Ascending aorta (tissue), 2 donors: ENCODE measurements at regions not wholly inside any gene's neighbourhood (a gene's known extent, or its start where the extent isn't known, plus 50 kb on each side); places are given as distances from the start of the nearest gene placed in this dataset.

Experiments
- DNase-seq, 2 donors: peaks; one replicate each; pipeline ENCODE4 v3.0.0-alpha.2; 2019; ENCODE audit warnings: low spot score in 2 of 2
- H3K27ac ChIP-seq, 2 donors: fragments of 200-600 bp; sonication (generic); one replicate each; pipeline ENCODE4 v1.5.1; 2016 to 2017; ENCODE audit warnings: mild to moderate bottlenecking in 1 of 2
- H3K27me3 ChIP-seq: fragments of 200-600 bp; sonication (generic); one replicate; pipeline ENCODE4 v1.5.1; 2017
- H3K36me3 ChIP-seq, 2 donors: fragments of 200-600 bp; sonication (generic); one replicate each; pipeline ENCODE4 v1.5.1; 2016
- H3K4me1 ChIP-seq, 2 donors: fragments of 200-600 bp; sonication (generic); one replicate each; pipeline ENCODE4 v1.5.1; 2016 to 2017; ENCODE audit warnings: mild to moderate bottlenecking in 1 of 2
- H3K4me3 ChIP-seq, 2 donors: fragments of 200-600 bp; sonication (generic); one replicate each; pipeline ENCODE4 v1.5.1; 2016 to 2017; ENCODE audit warnings: mild to moderate bottlenecking in 1 of 2
- H3K9me3 ChIP-seq, 2 donors: fragments of 200-600 bp; sonication (generic); one replicate each; pipeline ENCODE4 v1.5.1; 2016
- intact Hi-C: fragments of 100-400 bp; cut with DNase I; formaldehyde crosslinking; loops from one replicate; pipeline ENCODE4 v1.15.1; 2023
- TF ChIP-seq, protein P1 (sequence below), 3 experiments: fragments of 200-600 bp in 2 of 3; fragments of 450-650 bp in 1 of 3; sonication (generic) in 2 of 3; IDR thresholded peaks; one replicate each; pipeline ENCODE4 v1.5.1; 2016 to 2019; ENCODE audit warnings: antibody characterized with exemption in 3 of 3, mild to moderate bottlenecking in 1 of 3, moderate library complexity in 1 of 3

DNA sequence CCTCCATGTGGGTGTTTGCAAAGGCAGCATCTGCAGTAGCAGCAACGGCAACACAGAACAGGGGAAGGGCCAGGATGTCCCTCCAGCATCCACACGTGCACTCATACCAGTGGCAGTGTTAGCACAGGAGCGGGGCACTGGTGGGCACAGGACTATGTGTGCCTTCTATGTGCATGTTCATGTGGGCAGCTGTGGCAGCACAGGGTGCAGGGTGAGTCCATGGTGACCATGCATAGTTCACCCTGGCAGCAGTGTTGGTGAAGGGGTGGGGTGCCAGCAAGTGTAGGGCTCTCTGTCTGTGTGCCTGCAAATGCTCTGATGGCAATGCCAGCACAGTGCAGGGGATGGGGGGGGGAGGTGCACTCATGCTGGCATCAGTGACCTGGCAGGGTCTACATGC is 222.1 kb upstream of the SOX14 start:
- H3K36me3 ChIP-seq, result no peaks in the 10 kb centered on the region
- TF ChIP-seq, protein P1, sequence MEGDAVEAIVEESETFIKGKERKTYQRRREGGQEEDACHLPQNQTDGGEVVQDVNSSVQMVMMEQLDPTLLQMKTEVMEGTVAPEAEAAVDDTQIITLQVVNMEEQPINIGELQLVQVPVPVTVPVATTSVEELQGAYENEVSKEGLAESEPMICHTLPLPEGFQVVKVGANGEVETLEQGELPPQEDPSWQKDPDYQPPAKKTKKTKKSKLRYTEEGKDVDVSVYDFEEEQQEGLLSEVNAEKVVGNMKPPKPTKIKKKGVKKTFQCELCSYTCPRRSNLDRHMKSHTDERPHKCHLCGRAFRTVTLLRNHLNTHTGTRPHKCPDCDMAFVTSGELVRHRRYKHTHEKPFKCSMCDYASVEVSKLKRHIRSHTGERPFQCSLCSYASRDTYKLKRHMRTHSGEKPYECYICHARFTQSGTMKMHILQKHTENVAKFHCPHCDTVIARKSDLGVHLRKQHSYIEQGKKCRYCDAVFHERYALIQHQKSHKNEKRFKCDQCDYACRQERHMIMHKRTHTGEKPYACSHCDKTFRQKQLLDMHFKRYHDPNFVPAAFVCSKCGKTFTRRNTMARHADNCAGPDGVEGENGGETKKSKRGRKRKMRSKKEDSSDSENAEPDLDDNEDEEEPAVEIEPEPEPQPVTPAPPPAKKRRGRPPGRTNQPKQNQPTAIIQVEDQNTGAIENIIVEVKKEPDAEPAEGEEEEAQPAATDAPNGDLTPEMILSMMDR (IDR thresholded peaks at IDR 0.05), result no peak
- no peaks in the 10 kb centered on the region for H3K4me1 ChIP-seq
- no peak for DNase-seq
- no peaks in the 10 kb centered on the region for H3K9me3 ChIP-seq
- H3K4me3 ChIP-seq, result no peak overlapping the region
- no peaks in the 10 kb centered on the region for H3K27me3 ChIP-seq
- intact Hi-C loops, result no loop called here
- H3K27ac ChIP-seq, result no peak overlapping the region

DNA sequence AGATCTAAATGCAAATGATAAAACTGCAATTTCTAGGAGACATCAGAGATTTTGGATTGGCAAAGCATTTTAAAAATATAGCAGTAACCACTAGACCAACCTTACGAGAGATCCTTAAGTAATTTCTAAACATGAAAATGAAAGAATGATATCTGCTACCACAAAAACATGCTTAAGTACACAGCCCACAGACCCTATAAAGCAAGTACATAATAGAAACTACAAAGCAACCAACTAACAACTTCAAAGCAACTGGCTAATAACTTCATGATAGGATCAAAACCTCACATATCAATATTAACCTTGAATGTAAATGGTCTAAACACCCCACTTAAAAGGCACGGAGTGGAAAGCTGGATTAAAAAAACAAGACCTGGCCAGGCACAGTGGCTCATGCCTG is 209.9 kb upstream of the SOX14 start:
- Histone ChIP-seq H3K36me3 (no peaks in the 10 kb centered on the region), H3K9me3 (no peaks in the 10 kb centered on the region), H3K4me3 (no peak overlapping the region), H3K27ac (no peak overlapping the region), H3K4me1 (no peaks in the 10 kb centered on the region), H3K27me3 (no peaks in the 10 kb centered on the region)
- TF ChIP-seq, protein P1 (IDR thresholded peaks at IDR 0.05), result no peak
- intact Hi-C loops, result no loop called here
- DNase-seq, result no peak

DNA sequence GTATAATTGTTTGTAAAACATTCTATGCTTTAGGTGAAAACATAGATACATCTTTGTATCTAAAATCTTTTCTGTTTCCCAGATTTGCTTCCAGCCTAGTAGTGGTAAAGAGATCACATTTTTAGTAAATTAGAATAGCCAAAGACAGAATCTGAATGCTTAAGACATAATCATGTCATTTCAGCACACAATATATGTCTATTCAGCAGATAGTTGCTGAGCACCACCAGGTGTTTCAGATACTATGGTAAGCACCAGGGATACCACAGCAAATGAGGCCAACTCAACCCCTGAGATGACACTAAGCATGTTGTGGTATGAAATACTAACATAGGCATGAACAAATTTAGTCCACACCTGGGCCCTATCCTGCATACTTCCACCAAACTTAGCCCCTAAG is 195.2 kb upstream of the SOX14 start:
- intact Hi-C loops, result no loop called here
- Histone ChIP-seq H3K27me3 (no peaks in the 10 kb centered on the region), H3K4me1 (no peaks in the 10 kb centered on the region), H3K27ac (no peak overlapping the region), H3K4me3 (no peak overlapping the region), H3K9me3 (no peaks in the 10 kb centered on the region), H3K36me3 (no peaks in the 10 kb centered on the region)
- TF ChIP-seq, protein P1 (IDR thresholded peaks at IDR 0.05), result no peak
- no peak for DNase-seq

DNA sequence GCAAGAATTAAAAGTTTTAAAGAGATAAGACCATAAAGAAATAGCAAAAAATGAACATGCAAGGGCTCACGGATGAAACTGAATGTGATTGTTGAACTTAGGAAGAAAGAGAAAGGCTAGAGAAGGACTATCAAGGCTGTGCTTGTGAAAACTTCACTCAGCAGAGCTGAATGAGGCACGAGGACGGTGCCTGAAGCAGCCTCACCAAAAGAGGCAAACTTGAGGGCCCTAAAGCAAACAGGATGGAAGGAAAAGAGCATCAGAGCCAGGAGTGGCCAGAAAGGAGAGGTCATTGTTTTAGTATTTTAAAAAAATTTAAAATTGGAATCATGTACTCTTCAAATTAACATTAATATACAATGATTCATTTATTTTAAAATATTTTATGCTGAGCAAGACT is 191.2 kb upstream of the SOX14 start:
- Histone ChIP-seq H3K27ac (no peak overlapping the region), H3K36me3 (no peaks in the 10 kb centered on the region), H3K4me3 (no peak overlapping the region), H3K4me1 (no peaks in the 10 kb centered on the region), H3K9me3 (no peaks in the 10 kb centered on the region), H3K27me3 (no peaks in the 10 kb centered on the region)
- TF ChIP-seq, protein P1 (IDR thresholded peaks at IDR 0.05), result no peak
- no peak for DNase-seq
- intact Hi-C loops, result no loop called here

DNA sequence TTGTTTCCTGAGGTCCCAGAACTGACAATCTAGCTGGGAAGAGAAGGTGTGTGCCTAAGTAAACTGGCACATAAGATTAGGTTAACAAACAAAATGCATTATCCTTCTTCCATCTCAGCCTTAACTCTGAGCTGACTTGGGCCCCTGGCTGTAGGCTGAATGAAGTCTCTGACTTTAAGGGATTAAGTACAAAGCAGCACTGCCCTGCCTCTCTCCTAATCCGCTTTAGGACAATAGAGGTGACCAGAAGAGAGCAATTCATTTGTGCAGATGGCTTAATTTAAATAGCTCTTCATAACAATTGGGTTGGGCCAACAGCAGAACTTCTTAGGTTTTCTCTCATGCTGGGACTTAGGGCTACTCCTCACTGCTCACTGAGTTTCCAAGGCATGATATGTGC is 181.6 kb upstream of the SOX14 start:
- TF ChIP-seq, protein P1 (IDR thresholded peaks at IDR 0.05), result no peak
- DNase-seq, result no peak
- intact Hi-C loops, result no loop called here
- H3K27ac ChIP-seq, result no peak overlapping the region
- H3K27me3 ChIP-seq, result no peaks in the 10 kb centered on the region
- H3K36me3 ChIP-seq, result no peaks in the 10 kb centered on the region
- no peaks in the 10 kb centered on the region for H3K9me3 ChIP-seq
- no peaks in the 10 kb centered on the region for H3K4me1 ChIP-seq
- no peak overlapping the region for H3K4me3 ChIP-seq

DNA sequence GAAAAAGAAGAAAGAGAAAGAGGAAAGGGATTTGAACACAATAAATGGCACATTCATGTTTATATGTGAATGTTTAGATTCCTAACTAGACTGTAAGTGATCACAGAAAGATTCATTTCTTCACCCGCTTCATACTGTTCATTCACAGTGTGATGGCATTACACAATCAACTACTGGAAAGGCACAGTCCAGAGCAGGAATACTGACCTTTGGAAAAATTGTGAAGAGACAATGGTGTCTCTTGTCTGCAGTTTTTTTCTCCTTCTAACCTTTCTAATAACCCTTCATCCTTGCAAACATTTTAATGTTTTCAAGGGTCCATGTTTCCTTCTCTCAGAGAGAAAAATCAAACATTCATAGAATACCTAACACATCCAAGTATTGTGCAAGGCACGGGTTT is 180.9 kb upstream of the SOX14 start:
- Histone ChIP-seq H3K27me3 (no peaks in the 10 kb centered on the region), H3K9me3 (no peaks in the 10 kb centered on the region), H3K27ac (no peak overlapping the region), H3K4me3 (no peak overlapping the region), H3K4me1 (no peaks in the 10 kb centered on the region), H3K36me3 (no peaks in the 10 kb centered on the region)
- DNase-seq, result no peak
- intact Hi-C loops, result no loop called here
- TF ChIP-seq, protein P1 (IDR thresholded peaks at IDR 0.05), result no peak
